Naive B cell (primary cell): ENCODE measurements at regions not wholly inside any gene's neighbourhood (a gene's known extent, or its start where the extent isn't known, plus 50 kb on each side); places are given as distances from the start of the nearest gene placed in this dataset.

Source experiments
- ATAC-seq, 2 donors: fragments of 150-1000 bp; cut with Tn5 transposase; 2 replicates each; pipeline ENCODE4 v1.10.0; 2021; ENCODE audit warnings: low read depth in 2 of 2, mild to moderate bottlenecking in 2 of 2, moderate library complexity in 2 of 2
- DNase-seq: peaks from one replicate; pipeline ENCODE4 v3.0.0; 2022
- H3K27ac Mint-ChIP-seq, 6 donors: one replicate each; pipeline ENCODE4 v1.8.0; 2020 to 2022; ENCODE audit warnings: mild to moderate bottlenecking in 6 of 6, mixed read lengths in 6 of 6, moderate library complexity in 5 of 6, inconsistent platforms in 2 of 6
- H3K27me3 Mint-ChIP-seq, 3 donors: one replicate each; pipeline ENCODE4 v1.8.0; 2021 to 2022; ENCODE audit warnings: mixed read lengths in 3 of 3, mild to moderate bottlenecking in 1 of 3
- H3K36me3 Mint-ChIP-seq, 2 donors: one replicate each; pipeline ENCODE4 v1.8.0; 2020 to 2022; ENCODE audit warnings: mixed read lengths in 2 of 2, inconsistent platforms in 1 of 2, mild to moderate bottlenecking in 1 of 2
- H3K4me1 Mint-ChIP-seq, 3 donors: one replicate each; pipeline ENCODE4 v1.8.0; 2020 to 2022; ENCODE audit warnings: mixed read lengths in 3 of 3, inconsistent platforms in 1 of 3, mild to moderate bottlenecking in 1 of 3, moderate library complexity in 1 of 3
- H3K4me3 Mint-ChIP-seq, 8 donors: one replicate each; pipeline ENCODE4 v1.8.0; 2020 to 2022; ENCODE audit warnings: mild to moderate bottlenecking in 8 of 8, mixed read lengths in 8 of 8, moderate library complexity in 8 of 8, inconsistent platforms in 2 of 8
- H3K9me3 Mint-ChIP-seq, 7 donors: one replicate each; pipeline ENCODE4 v1.8.0; 2020 to 2022; ENCODE audit warnings: mixed read lengths in 7 of 7, mild to moderate bottlenecking in 5 of 7, inconsistent platforms in 2 of 7, moderate library complexity in 1 of 7

DNA sequence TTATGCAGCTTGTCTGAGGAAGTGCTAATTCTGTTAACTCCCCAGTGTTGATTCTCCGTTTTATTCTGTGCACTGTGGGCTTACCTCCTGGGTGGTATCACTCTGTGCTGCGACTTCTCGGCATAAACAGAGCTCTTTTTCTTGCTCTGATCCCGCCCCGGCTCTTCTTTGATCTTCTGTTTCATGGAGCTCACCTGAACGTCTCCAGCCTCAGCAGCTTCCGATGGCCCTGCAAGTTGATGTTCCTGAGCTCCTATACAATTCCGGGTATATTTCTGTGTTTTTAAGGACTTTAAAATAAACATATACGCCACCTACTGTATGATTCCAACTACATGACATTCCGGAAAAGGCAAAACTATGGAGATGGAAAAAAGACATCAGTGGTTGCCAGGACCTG, 110.8 kb downstream of the TENT4A start:
- DNase-seq, result no peak

GRCh38 chr5:6825678-6826244, 112.5 kb downstream of the TENT4A start:
- H3K4me1 Mint-ChIP-seq, result peaks cover 6 to 13% (median 8%) of the 10 kb centered on the region in 3 donors
- H3K9me3 Mint-ChIP-seq, result peaks cover 10 to 23% (median 15%) of the 10 kb centered on the region in 7 donors
- ATAC-seq (no peak), DNase-seq (no peak)
- no peak overlapping the region for H3K4me3 Mint-ChIP-seq
- H3K27me3 Mint-ChIP-seq, result peaks cover 4 to 14% (median 9%) of the 10 kb centered on the region in 3 donors
- H3K36me3 Mint-ChIP-seq, result peaks cover 2 to 17% of the 10 kb centered on the region in 2 donors
- H3K27ac Mint-ChIP-seq, result no peak overlapping the region

More for the DNA sequence above, 110.8 kb downstream of the TENT4A start:
- Mint-ChIP-seq H3K36me3 (peaks cover 5 to 17% of the 10 kb centered on the region in 2 donors), H3K27ac (no peak overlapping the region), H3K4me1 (peaks cover 5 to 11% (median 8%) of the 10 kb centered on the region in 3 donors), H3K4me3 (no peak overlapping the region), H3K27me3 (peaks cover 9 to 14% (median 9%) of the 10 kb centered on the region in 3 donors), H3K9me3 (peaks cover 10 to 37% (median 24%) of the 10 kb centered on the region in 7 donors)
- ATAC-seq, result no peak

DNA sequence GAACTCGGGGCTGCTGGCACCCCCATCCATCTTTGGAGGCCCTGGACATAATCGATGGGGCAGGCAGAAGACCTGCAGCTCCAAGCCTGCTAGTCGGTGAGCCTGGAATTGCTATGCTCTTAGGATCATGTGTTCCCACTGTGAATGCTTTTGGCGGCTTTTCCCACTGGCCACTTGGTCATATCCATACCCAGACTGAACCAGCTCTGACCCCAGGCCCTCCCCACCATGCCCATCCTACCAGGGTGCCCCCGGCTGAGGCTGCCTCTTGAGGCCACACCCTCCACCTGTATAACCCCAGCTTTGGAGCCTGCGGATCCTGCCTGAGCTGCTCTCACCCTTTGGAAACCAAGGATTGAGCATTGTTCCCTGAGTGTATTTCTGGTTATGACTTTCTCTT, 113.5 kb downstream of the TENT4A start:
- Mint-ChIP-seq H3K9me3 (peaks cover 5 to 19% (median 13%) of the 10 kb centered on the region in 7 donors), H3K27ac (peak overlapping the region in 1 of 6 donors; percentile 16), H3K36me3 (peaks cover 0 to 12% of the 10 kb centered on the region in 2 donors), H3K4me1 (peaks cover 8 to 15% (median 9%) of the 10 kb centered on the region in 3 donors), H3K4me3 (no peak overlapping the region), H3K27me3 (peaks cover 4 to 14% (median 9%) of the 10 kb centered on the region in 3 donors)
- DNase-seq, result no peak
- ATAC-seq, result no peak

- peak overlapping the region in 3 of 6 donors; percentile 19 to 87 (median 66) for H3K27ac Mint-ChIP-seq
- peaks cover 4 to 14% (median 8%) of the 10 kb centered on the region in 7 donors for H3K9me3 Mint-ChIP-seq
- peaks cover 9 to 15% (median 13%) of the 10 kb centered on the region in 3 donors for H3K4me1 Mint-ChIP-seq
- H3K36me3 Mint-ChIP-seq, result peaks cover 0 to 9% of the 10 kb centered on the region in 2 donors
- peaks cover 4 to 12% (median 9%) of the 10 kb centered on the region in 3 donors for H3K27me3 Mint-ChIP-seq
- ATAC-seq, result peak; percentile 83 to 96
- DNase-seq, result peak; percentile 6
- peak overlapping the region; percentile 30 to 91 (median 84) for H3K4me3 Mint-ChIP-seq
These were observed 114.4 kb downstream of the TENT4A start for GRCh38 chr5:6827526-6828219.

GRCh38 chr5:6829150-6829784, 116.0 kb downstream of the TENT4A start:
- Mint-ChIP-seq H3K27ac (no peak overlapping the region), H3K36me3 (no peaks in the 10 kb centered on the region), H3K27me3 (no peaks in the 10 kb centered on the region), H3K4me3 (peak overlapping the region in 2 of 8 donors; percentile 32 to 39), H3K4me1 (peaks cover 9 to 15% (median 13%) of the 10 kb centered on the region in 3 donors), H3K9me3 (peaks cover 0 to 9% (median 2%) of the 10 kb centered on the region in 7 donors)
- DNase-seq, result no peak
- no peak for ATAC-seq

DNA sequence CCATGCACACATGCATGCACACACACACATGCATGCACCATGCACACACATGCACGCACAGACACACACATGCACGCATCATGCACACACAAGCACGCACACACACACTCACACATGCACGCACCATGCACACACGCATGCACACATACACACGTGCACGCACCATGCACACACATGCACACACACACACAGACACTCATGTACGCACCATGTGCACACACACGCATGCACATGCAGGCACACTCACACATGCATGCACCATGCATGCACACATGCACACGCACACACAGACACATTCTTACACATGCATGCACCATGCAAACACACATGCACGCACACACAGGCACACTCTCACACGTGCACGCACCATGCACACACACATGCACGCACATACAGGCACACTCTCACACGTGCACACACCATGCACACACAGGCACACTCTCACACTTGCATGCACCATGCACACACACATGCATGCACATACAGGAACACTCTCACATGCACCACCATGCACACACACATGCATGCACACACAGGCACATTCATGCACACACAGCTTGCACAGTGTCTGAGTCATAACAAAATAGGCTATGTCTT, 117.5 kb downstream of the TENT4A start:
- ATAC-seq (no peak), DNase-seq (no peak)
- Mint-ChIP-seq H3K27ac (peak overlapping the region in 1 of 6 donors; percentile 77), H3K4me1 (peaks cover 9 to 15% (median 13%) of the 10 kb centered on the region in 3 donors), H3K27me3 (no peaks in the 10 kb centered on the region), H3K36me3 (no peaks in the 10 kb centered on the region), H3K9me3 (peaks cover 0 to 9% (median 2%) of the 10 kb centered on the region in 7 donors), H3K4me3 (no peak overlapping the region)

- H3K27me3 Mint-ChIP-seq, result no peaks in the 10 kb centered on the region
- no peak for ATAC-seq
- peaks cover 9 to 15% (median 13%) of the 10 kb centered on the region in 3 donors for H3K4me1 Mint-ChIP-seq
- DNase-seq, result no peak
- peaks cover 0 to 9% (median 3%) of the 10 kb centered on the region in 7 donors for H3K9me3 Mint-ChIP-seq
- H3K36me3 Mint-ChIP-seq, result no peaks in the 10 kb centered on the region
- H3K4me3 Mint-ChIP-seq, result no peak overlapping the region
- H3K27ac Mint-ChIP-seq, result no peak overlapping the region
These were observed 118.7 kb downstream of the TENT4A start for GRCh38 chr5:6831678-6832671.

DNA sequence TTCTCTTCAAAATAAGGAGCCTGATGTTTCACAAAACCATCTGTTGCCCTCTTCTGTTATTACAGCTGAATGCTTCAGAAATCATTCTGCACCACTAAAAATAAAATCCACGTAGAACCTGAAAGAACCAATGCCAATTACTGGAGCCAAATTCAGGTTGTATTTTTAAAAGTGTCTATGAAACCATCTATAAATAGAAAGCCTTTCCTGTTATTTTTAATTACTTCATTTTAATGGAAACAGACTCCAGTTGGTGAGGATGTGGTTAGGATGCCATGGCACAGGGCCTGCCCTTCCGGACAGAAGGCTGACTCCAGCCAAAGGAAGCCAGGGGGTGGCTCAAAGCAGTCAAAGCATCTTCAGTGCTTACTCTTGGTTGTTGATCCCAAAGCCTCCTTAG, 119.8 kb downstream of the TENT4A start:
- ATAC-seq (no peak), DNase-seq (no peak)
- no peak overlapping the region for H3K27ac Mint-ChIP-seq
- peaks cover 6 to 9% (median 8%) of the 10 kb centered on the region in 3 donors for H3K4me1 Mint-ChIP-seq
- H3K4me3 Mint-ChIP-seq, result no peak overlapping the region
- H3K27me3 Mint-ChIP-seq, result no peaks in the 10 kb centered on the region
- peaks cover 0 to 11% (median 4%) of the 10 kb centered on the region in 7 donors for H3K9me3 Mint-ChIP-seq
- H3K36me3 Mint-ChIP-seq, result no peaks in the 10 kb centered on the region

GRCh38 chr5:6833406-6833805, 120.2 kb downstream of the TENT4A start:
- Mint-ChIP-seq H3K27me3 (peaks cover 0 to 3% (median under 1%) of the 10 kb centered on the region in 3 donors), H3K9me3 (peaks cover 0 to 12% (median 4%) of the 10 kb centered on the region in 7 donors)

GRCh38 chr5:6837095-6837494, 123.9 kb downstream of the TENT4A start:
- peaks cover 0 to 12% (median 0%) of the 10 kb centered on the region in 7 donors for H3K9me3 Mint-ChIP-seq
- ATAC-seq (no peak), DNase-seq (no peak)
- no peak overlapping the region for H3K4me3 Mint-ChIP-seq
- H3K27me3 Mint-ChIP-seq, result peaks cover 0 to 11% (median 8%) of the 10 kb centered on the region in 3 donors
- no peaks in the 10 kb centered on the region for H3K36me3 Mint-ChIP-seq
- peaks cover 0 to 3% (median 0%) of the 10 kb centered on the region in 3 donors for H3K4me1 Mint-ChIP-seq
- no peak overlapping the region for H3K27ac Mint-ChIP-seq

More at GRCh38 chr5:6833406-6833805, 120.2 kb downstream of the TENT4A start:
- H3K27ac Mint-ChIP-seq, result no peak overlapping the region
- H3K36me3 Mint-ChIP-seq, result no peaks in the 10 kb centered on the region
- no peak for DNase-seq
- H3K4me1 Mint-ChIP-seq, result peaks cover 4 to 5% (median 5%) of the 10 kb centered on the region in 3 donors
- no peak overlapping the region for H3K4me3 Mint-ChIP-seq
- ATAC-seq, result no peak

- H3K27ac Mint-ChIP-seq, result peak overlapping the region in 2 of 6 donors; percentile 25 to 64
These were observed 124.4 kb downstream of the TENT4A start for GRCh38 chr5:6837519-6838110.

GRCh38 chr5:6838736-6839135, 125.5 kb downstream of the TENT4A start:
- Mint-ChIP-seq H3K4me1 (no peaks in the 10 kb centered on the region), H3K4me3 (no peak overlapping the region), H3K9me3 (peaks cover 0 to 12% (median 0%) of the 10 kb centered on the region in 7 donors), H3K36me3 (no peaks in the 10 kb centered on the region), H3K27ac (no peak overlapping the region), H3K27me3 (peaks cover 0 to 16% (median 11%) of the 10 kb centered on the region in 3 donors)
- ATAC-seq, result no peak
- no peak for DNase-seq

More at GRCh38 chr5:6837519-6838110, 124.4 kb downstream of the TENT4A start:
- Mint-ChIP-seq H3K9me3 (peaks cover 0 to 12% (median 0%) of the 10 kb centered on the region in 7 donors), H3K4me3 (no peak overlapping the region), H3K27me3 (peaks cover 0 to 11% (median 8%) of the 10 kb centered on the region in 3 donors), H3K4me1 (no peaks in the 10 kb centered on the region), H3K36me3 (no peaks in the 10 kb centered on the region)
- ATAC-seq, result no peak
- DNase-seq, result no peak
